CD4-positive, alpha-beta T cell (primary cell): ENCODE measurements at regions not wholly inside any gene's neighbourhood (a gene's known extent, or its start where the extent isn't known, plus 50 kb on each side); places are given as distances from the start of the nearest gene placed in this dataset.

Experiments used
- ATAC-seq: fragments of 200-7000 bp; cut with Tn5 transposase; one replicate; pipeline ENCODE4 v1.10.0; 2022; ENCODE audit warnings: mild to moderate bottlenecking; ENCODE audit not compliant: poor library complexity
- CTCF ChIA-PET: fragments of 350-600 bp; sonication (Branson Sonifier 250); formaldehyde crosslinking; loops from one replicate; lab custom pipeline; 2021; ENCODE audit warnings: antibody characterized with exemption, inconsistent platforms; lab: Charles Lee
- POLR2A ChIA-PET: fragments of 350-600 bp; sonication (Branson Sonifier 250); formaldehyde crosslinking; loops from one replicate; lab custom pipeline; 2021; ENCODE audit warnings: antibody characterized with exemption, inconsistent platforms; lab: Charles Lee
- DNase-seq, 14 experiments: peaks; one replicate each; pipeline ENCODE4 v3.0.0-alpha.2; 2013 to 2020; ENCODE audit warnings: mixed read lengths in 2 of 14
- H3K27ac ChIP-seq, 2 donors: one replicate each; pipeline versions ENCODE4 v1.5.1 to v1.7.0; 2013; ENCODE audit warnings: low read length in 2 of 2, low read depth in 1 of 2, mild to moderate bottlenecking in 1 of 2
- H3K27me3 ChIP-seq, 2 experiments: 1 replicate in 1 of 2; 2 replicates in 1 of 2; pipeline versions ENCODE4 v1.6.1 to v1.7.0; 2013; ENCODE audit warnings: low read length in 2 of 2, control low read depth in 1 of 2, mild to moderate bottlenecking in 1 of 2, moderate library complexity in 1 of 2; ENCODE audit not compliant: insufficient read depth in 2 of 2, control insufficient read depth in 1 of 2
- H3K36me3 ChIP-seq: one replicate; pipeline ENCODE4 v1.6.1; 2013; ENCODE audit warnings: low read length, control low read depth; ENCODE audit not compliant: insufficient read depth
- H3K4me1 ChIP-seq: one replicate; pipeline ENCODE4 v1.6.1; 2013; ENCODE audit warnings: low read length, control low read depth; ENCODE audit not compliant: insufficient read depth
- H3K4me3 ChIP-seq: one replicate; pipeline ENCODE4 v1.5.1; 2013; ENCODE audit warnings: mild to moderate bottlenecking, low read length, moderate library complexity
- H3K9me3 ChIP-seq, 2 experiments: 1 replicate in 1 of 2; 2 replicates in 1 of 2; pipeline versions ENCODE4 v1.6.1 to v1.7.0; 2013; ENCODE audit warnings: low read length in 2 of 2, mild to moderate bottlenecking in 2 of 2, control low read depth in 1 of 2, moderate library complexity in 1 of 2; ENCODE audit not compliant: control insufficient read depth in 1 of 2, insufficient read depth in 1 of 2
- H3K27ac Mint-ChIP-seq: one replicate; pipeline ENCODE4 v1.8.0; 2020; ENCODE audit warnings: mixed read lengths
- H3K27me3 Mint-ChIP-seq: one replicate; pipeline ENCODE4 v1.8.0; 2021; ENCODE audit warnings: mixed read lengths
- H3K36me3 Mint-ChIP-seq: one replicate; pipeline ENCODE4 v1.8.0; 2021; ENCODE audit warnings: low read depth, mixed read lengths
- H3K4me1 Mint-ChIP-seq: one replicate; pipeline ENCODE4 v1.8.0; 2021; ENCODE audit warnings: low read depth, mixed read lengths
- H3K4me3 Mint-ChIP-seq: one replicate; pipeline ENCODE4 v1.8.0; 2020; ENCODE audit warnings: mild to moderate bottlenecking, mixed read lengths
- H3K9me3 Mint-ChIP-seq: one replicate; pipeline ENCODE4 v1.8.0; 2020; ENCODE audit warnings: mixed read lengths
- CTCF ChIP-seq: fragments of 200-600 bp; IDR thresholded peaks from one replicate; pipeline ENCODE4 v1.8.0; 2022; ENCODE audit warnings: antibody characterized with exemption, mild to moderate bottlenecking
- intact Hi-C, 2 experiments: fragments of 100-400 bp; cut with DNase I in 1 of 2; cut with micrococcal nuclease in 1 of 2; formaldehyde crosslinking; loops; one replicate each; pipeline versions ENCODE4 v1.15.1 to v1.9.0; 2023 to 2025; cut with DNase I, micrococcal nuclease

DNA sequence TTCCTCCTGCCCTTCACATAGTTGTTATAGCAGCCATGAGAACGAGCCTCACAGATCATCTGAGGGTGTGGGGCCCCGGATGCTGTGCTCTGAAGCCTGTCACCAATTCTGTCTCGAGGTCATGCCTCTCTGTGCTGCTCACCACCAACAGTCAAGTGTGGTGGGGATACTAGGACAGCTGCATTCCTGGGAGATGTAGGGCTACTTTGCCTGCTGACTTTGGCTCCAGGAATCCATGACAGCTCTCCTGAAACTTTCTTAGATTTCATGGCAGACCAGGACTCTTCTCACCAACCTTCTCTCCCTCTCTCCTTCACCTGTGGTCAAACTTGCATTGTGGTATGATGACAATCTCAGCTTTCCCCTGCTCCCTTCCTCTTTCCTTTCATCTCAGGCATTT lies 395.9 kb downstream of the PSAT1 start:
- intact Hi-C loops = no loop called here
- DNase-seq (no peak), ATAC-seq (no peak)
- ChIA-PET CTCF (no interaction called here), POLR2A (interaction anchor here (0.6 kb wide), 1 partner anchor 39 kb away, joined by 4 read pairs; no protein-coding TSS in a partner anchor)
- H3K4me1 Mint-ChIP-seq = no peaks in the 10 kb centered on the region
- no peak overlapping the region for H3K4me3 Mint-ChIP-seq
- H3K4me1 ChIP-seq = no peaks in the 10 kb centered on the region
- peaks cover 5% of the 10 kb centered on the region for H3K27me3 Mint-ChIP-seq
- H3K27me3 ChIP-seq = no peaks in the 10 kb centered on the region
- no peaks in the 10 kb centered on the region for H3K9me3 Mint-ChIP-seq
- no peak overlapping the region for H3K27ac Mint-ChIP-seq
- no peak for TF ChIP-seq CTCF
- H3K9me3 ChIP-seq = no peaks in the 10 kb centered on the region
- H3K36me3 ChIP-seq = no peaks in the 10 kb centered on the region
- no peak overlapping the region for H3K27ac ChIP-seq
- H3K36me3 Mint-ChIP-seq = no peaks in the 10 kb centered on the region
- no peak overlapping the region for H3K4me3 ChIP-seq

DNA sequence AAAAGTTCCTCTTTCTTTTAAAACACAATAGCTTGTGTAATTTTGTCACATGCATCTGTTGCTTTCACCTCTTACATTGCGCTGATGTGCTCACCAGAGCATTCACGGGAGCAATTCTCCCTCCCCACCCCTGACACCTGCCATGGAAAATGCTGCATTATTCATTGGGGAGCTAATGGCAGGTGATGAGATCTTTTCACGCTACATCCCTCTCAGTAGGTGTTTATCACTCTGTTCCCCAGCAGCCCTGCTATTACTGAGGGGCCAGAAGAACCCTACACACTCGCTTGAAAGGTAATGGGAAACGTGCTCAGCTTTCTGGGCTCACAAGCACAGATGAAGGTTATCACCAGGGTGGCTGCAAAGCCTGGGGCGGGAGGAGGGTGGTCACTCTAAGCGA lies 398.0 kb downstream of the PSAT1 start:
- Mint-ChIP-seq H3K36me3 (no peaks in the 10 kb centered on the region), H3K9me3 (peaks cover 3% of the 10 kb centered on the region), H3K4me1 (no peaks in the 10 kb centered on the region), H3K27ac (no peak overlapping the region), H3K4me3 (no peak overlapping the region), H3K27me3 (peaks cover 5% of the 10 kb centered on the region)
- ChIA-PET CTCF (no interaction called here), POLR2A (no interaction called here)
- Histone ChIP-seq H3K27me3 (no peaks in the 10 kb centered on the region), H3K27ac (no peak overlapping the region), H3K9me3 (no peaks in the 10 kb centered on the region), H3K4me3 (no peak overlapping the region), H3K4me1 (no peaks in the 10 kb centered on the region), H3K36me3 (no peaks in the 10 kb centered on the region)
- DNase-seq (no peak), ATAC-seq (no peak)
- intact Hi-C loops = no loop called here
- TF ChIP-seq CTCF = no peak

GRCh38 chr9:78695519-78695918 lies 398.6 kb downstream of the PSAT1 start:
- no peak overlapping the region for H3K4me3 ChIP-seq
- intact Hi-C loops = no loop called here
- Mint-ChIP-seq H3K27me3 (peaks cover 5% of the 10 kb centered on the region), H3K27ac (no peak overlapping the region), H3K4me1 (no peaks in the 10 kb centered on the region), H3K9me3 (peaks cover 3% of the 10 kb centered on the region), H3K4me3 (no peak overlapping the region), H3K36me3 (no peaks in the 10 kb centered on the region)
- no peak overlapping the region for H3K27ac ChIP-seq
- peak in 1 of 14 experiments; percentile 1 for DNase-seq
- no peaks in the 10 kb centered on the region for H3K4me1 ChIP-seq
- TF ChIP-seq CTCF = no peak
- H3K27me3 ChIP-seq = no peaks in the 10 kb centered on the region
- H3K36me3 ChIP-seq = no peaks in the 10 kb centered on the region
- no peak for ATAC-seq
- ChIA-PET CTCF (no interaction called here), POLR2A (no interaction called here)
- H3K9me3 ChIP-seq = no peaks in the 10 kb centered on the region
